LoVo (cell line): ENCODE measurements at regions not wholly inside any gene's neighbourhood (a gene's known extent, or its start where the extent isn't known, plus 50 kb on each side); places are given as distances from the start of the nearest gene placed in this dataset.
"Not testable (repeated sequence)": the region's sequence is repeated elsewhere in the genome, so short reads cannot be mapped to it uniquely, and the experiment has no call there.

Source experiments
- DNase-seq: peaks from one replicate; pipeline ENCODE4 v3.0.0-alpha.2; 2016; ENCODE audit warnings: low spot score

- no peak for DNase-seq
Measured at GRCh38 chr7:34332006-34332405, 326.0 kb upstream of the NPSR1 start.

DNA sequence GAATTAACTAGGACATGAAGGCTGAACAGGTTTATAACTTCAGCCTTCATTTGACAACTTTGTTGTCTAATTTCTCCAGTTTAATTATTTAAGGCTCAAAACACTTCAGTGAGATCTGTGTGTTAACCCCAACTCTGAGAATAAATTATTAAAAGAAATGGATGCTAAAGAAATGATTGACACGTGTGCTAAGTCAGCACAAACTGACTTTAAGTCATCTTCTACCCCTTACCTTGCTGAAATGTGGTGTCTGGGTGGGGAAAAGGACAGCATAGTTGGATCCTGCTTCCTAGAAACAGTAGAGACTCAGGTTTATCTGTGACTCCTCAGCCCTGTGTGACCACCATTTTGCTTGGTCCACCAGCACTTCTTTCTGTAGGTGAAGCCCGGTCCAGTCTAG lies 324.8 kb upstream of the NPSR1 start:
- no peak for DNase-seq

- DNase-seq = no peak
Measured at GRCh38 chr7:34333925-34334324, 324.1 kb upstream of the NPSR1 start.

DNA sequence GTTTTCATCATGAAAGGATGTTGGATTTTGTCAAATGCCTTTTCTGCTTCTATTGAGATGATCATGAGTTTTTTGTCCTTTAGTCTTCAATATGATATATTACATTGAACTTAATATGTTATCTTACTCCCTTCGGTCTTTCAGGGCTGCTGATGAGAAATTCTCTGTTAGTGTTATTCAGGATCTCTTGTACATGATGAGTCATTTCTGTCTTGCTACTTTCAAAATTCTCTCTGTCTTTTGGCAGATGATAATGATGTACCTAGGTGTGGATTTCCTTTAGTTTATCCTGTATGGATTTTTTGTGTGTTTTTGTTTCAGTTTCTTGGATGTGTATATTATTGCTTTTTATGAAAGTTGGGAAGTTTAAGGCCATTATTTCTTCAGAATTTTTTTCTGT lies 320.9 kb upstream of the NPSR1 start:
- DNase-seq = no peak

DNA sequence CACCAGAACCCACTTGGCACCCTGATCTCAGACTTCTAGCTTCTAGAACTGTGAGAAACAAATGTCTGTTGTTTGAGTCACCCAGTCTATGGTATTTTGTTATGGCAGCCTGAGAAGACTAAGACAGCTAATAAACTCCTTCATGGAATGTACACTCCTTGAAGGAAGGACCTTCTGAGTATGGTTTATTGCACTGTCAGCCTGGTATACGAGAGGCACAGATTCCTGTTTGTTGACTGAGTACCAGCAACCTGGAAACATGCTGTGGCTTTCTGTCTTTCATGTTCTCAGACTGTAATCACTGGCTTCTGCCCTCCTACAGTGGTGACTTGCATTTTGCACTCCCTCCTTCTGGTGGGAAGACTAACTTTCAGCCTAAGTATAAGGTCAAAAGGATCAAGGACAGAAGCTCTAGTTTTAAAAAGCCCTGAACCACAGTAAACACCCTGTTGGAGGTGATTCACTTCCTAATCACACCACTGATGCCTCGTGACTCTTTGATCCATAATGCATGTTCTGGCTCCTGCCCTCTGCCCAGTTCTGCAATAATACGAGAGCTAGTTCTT lies 319.0 kb upstream of the NPSR1 start:
- no peak for DNase-seq

- DNase-seq = peak; percentile 6
Measured at GRCh38 chr7:34341326-34341725, 316.7 kb upstream of the NPSR1 start.

DNA sequence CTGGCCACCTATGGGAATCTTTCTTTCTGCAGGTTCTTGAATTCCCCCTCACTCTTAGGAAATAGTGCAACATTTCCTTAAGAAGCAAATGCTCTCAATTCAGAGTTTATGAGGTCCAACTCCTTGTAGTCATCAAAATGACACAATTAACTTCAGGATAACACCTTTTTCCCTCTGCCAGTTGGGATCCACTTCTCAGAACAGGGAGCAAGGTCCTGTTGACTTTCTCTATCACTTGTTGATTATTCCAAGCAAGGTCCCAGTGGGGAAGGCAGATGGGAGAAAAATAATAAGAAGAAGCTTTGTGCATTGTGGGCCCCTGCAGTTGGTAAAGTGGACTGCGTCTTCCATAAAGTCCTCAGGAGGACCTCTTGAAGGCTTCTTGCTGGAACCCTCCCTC lies 315.6 kb upstream of the NPSR1 start:
- DNase-seq = no peak

DNA sequence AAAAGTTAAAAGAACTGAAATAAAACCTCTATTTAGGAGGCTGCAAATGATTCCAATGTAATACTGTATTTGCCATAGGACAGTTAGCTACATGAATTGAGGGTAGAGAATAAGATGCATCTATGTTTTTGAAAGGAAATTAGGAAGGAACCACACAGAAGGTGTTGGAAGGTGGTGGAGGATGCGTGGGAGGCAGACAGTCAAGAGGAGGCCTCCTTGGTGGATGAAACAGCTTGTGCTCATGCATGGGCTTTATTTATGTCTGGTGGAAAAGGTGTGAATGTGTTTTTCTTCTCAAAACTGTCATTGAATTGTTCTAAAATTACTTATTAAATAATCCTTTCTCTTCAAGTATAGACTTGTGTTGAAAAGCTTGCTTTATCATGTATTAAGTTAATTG lies 314.4 kb upstream of the NPSR1 start:
- no peak for DNase-seq

DNA sequence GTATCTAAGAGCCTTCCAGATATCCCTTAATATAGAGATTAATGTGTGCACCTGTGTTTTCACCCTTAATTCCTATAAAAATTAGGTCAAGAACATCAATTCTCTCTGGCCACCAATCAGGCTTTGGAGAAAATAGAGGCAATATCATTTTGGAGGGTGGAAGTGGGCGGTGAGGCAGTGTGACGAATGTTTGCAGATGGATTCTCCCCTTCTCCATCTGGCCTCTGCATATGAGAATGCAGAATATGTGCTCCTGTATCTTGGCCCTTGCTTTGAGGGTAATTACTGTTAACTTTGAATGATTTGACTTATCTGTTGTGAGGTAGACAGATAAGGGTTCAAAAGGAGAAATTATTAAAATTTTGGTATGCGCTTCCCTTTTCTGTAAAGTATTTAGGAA lies 304.0 kb upstream of the NPSR1 start:
- no peak for DNase-seq

DNA sequence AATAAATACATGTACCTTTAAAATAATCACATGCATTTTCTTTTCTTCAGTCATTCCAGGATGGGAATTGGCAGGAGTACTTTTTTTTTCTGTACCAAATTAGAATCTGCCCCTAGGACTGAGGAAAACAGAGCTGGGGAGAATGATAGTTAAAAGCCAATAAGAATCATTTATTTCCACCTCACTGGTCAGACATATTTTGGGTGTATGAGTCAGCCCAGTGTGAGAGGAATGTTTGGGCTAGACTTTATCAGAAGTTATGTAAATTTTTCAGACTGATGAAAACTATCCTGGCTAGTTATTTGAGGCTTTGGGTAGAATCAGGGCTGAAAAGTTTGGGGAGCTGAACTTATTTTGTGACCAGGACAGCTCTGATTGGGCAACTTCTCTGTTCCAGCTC lies 303.1 kb upstream of the NPSR1 start:
- no peak for DNase-seq

- DNase-seq = no peak
Measured at GRCh38 chr7:34357068-34357467, 300.9 kb upstream of the NPSR1 start.

- no peak for DNase-seq
Measured at GRCh38 chr7:34357946-34358345, 300.1 kb upstream of the NPSR1 start.

DNA sequence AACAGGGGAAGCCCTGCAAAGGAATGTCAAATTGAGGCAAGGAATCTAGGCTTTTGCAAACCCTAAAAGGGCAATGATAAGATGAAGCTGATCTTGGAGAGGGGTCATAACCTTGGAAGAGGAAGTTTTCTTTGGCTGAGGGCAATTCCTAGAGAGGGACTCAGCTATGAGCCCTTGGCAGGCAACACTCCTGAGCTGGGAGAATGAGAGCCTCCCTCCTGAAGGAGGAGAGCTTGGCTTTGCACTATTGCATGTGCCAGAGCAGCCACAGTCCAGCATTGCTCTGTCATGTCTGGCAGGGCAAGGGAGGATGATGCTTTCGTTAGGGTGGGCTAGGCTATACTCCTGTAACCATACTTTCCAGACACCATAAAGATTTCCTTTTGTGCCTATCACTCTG lies 299.4 kb upstream of the NPSR1 start:
- not testable (repeated sequence) for DNase-seq

GRCh38 chr7:34361663-34362250 lies 296.3 kb upstream of the NPSR1 start:
- no peak for DNase-seq

DNA sequence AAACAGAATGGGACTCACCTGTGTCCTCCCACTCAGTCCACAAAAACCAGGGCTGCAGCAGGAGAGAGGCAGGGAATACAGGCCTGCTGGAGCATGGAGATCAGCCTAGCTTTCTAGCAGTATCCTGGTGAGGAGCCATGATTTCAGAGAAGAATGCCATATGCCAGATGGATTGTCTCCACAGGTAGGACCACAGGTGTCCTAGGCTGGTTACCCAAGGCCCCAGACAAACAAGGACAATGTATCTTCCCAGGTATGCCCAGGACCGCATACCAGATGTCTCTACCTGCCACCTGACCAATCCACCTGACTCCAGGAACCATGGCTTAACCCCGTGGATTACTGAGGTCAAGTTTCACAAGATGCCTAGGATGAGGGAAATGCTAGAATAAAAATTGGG lies 295.4 kb upstream of the NPSR1 start:
- no peak for DNase-seq

DNA sequence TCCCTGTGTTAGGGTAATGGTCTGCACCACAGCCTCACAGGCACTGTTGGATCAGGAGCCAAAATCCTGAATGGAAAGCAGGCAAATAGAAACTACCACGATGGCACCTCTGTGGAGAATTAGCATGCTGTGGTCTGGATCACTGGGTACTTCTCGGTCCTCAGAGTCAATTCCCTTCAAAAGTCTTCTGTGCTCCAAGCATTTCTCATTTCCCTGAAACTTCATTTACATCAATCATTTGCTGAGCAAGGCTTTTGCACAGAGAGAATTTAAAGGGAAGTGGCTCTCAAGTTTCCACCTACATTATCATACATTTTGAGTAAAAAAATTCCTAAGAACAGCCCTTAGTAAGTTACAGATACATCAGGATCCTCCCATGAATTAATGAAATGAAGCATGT lies 293.9 kb upstream of the NPSR1 start:
- no peak for DNase-seq

DNA sequence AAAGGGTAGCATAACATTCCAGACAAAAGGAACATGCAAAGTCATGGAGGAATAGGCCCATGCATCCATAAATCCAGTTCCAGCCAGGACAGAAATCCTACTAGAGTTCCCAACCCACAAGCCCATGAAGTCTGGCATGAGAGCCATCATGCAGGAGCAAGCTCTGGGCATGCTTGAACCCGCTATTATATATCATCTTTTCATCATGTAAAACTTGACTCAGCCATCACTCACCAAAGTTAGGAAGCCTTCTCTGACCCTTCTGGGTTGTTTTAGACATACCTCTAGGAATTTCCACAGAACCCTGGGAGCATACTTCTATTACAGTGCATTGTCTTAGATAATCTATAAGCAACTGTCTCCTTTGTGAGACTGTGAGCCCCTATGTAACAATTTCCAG lies 293.0 kb upstream of the NPSR1 start:
- no peak for DNase-seq

- DNase-seq = no peak
Measured at GRCh38 chr7:34365611-34366010, 292.4 kb upstream of the NPSR1 start.

- DNase-seq = no peak
Measured at GRCh38 chr7:34371922-34372321, 286.1 kb upstream of the NPSR1 start.

DNA sequence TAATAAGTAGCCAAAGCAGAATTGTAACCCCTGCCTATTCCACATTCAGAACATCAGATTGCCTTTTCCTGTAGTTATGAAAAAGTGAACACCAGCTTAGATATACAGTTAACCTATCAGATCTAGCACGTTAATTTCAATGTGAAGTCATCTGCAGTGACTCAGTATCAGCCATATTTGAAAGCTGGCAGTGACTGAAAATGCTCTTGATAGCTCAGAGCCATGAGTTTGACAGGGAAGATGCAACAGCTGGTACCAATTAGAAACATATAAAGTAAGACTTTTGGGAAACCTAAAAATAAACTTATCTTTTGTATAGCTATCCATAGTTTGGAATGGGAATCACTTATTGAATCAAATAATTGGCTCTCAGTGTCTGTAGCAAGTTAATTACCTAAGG lies 284.1 kb upstream of the NPSR1 start:
- no peak for DNase-seq

DNA sequence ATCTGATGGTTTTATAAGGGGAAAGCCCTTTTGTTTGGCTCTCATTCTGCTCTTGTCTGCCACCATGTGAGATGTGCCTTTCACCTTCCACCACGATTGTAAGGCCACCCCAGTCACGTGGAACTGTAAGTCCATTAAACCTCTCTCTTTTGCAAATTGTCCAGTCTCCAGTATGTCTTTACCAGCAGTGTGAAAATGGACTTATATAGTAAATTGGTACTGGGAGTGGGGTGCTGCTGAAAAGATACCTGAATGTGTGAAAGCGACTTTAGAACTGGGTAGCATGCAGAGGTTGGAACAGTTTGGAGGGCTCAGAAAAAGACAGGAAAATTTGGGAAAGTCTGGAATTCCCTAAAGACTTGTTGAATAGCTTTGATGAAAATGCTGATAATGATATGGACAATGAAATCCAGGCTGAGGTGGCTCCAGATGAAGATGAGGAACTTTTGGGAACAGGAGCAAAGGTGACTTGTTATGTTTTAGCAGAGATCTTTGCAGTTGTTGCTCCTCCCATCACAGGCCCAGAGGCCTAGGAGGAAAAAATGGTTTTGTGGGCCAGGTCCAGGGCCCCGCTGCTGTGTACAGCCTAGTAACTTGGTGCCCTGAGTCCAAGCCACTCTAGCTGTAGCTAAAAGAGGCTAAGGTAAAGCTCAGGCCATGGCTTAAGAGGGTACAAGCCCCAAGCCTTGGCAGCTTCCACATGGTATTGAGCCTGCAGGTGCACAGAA lies 275.7 kb upstream of the NPSR1 start:
- DNase-seq = no peak

- DNase-seq = no peak
Measured at GRCh38 chr7:34385384-34385783, 272.6 kb upstream of the NPSR1 start.

DNA sequence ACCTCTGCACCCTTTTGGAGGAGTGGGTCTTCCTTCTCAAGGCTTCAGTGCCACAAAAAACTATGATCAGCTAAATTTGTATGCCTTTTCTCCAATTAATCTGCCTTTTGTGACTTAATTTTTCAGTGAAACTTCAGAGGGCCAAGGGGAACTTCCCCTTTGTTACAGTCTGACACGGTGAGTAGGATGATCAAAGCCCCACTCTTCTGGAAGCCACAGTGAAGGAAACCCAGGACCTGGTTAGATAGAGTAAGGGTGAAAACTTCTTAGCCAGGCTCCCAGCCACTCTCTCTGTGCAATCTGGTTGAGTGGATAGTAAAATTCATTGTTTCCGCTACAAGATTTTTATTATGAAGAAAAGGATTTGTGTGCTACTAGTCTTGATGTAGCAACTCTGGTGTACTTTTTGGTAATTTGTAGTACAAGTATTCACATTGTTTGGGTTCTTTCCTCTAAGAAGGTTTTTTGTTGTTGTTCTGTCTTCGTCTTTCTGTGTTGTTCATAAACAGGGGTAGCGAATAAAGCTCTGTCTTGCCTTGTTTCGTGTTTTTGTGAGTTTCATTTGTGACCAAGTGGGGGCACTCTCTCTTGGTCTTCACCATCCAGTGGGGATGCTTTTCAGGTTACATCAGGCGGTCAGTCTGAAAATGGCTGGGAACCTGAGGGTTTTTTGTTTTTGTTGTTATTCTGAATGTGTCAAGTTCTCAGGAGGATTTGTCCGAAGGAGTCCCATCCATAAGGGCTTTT lies 268.5 kb upstream of the NPSR1 start:
- no peak for DNase-seq
